GM23338 (cell line): ENCODE measurements at regions not wholly inside any gene's neighbourhood (a gene's known extent, or its start where the extent isn't known, plus 50 kb on each side); places are given as distances from the start of the nearest gene placed in this dataset.

Source experiments
- ATAC-seq: fragments of 200-7000 bp; cut with Tn5 transposase; 3 replicates; pipeline ENCODE4 v1.9.1; 2020
- DNase-seq: peaks from one replicate; pipeline ENCODE4 v3.0.0-alpha.2; 2015; ENCODE audit warnings: low spot score
- H2AFZ ChIP-seq: fragments of 200-600 bp; sonication (generic); 2 replicates; pipeline ENCODE4 v1.8.0; 2016; ENCODE audit warnings: antibody characterized with exemption, mild to moderate bottlenecking, moderate library complexity
- H3F3A ChIP-seq: fragments of 200-600 bp; sonication (generic); replicated peaks from 2 replicates; pipeline ENCODE4 v1.8.0; 2017; ENCODE audit warnings: antibody characterized with exemption, mixed run types, low read depth
- H3K27ac ChIP-seq: fragments of 200-600 bp; sonication (generic); 2 replicates; pipeline ENCODE4 v1.6.1; 2016; ENCODE audit warnings: low read depth
- H3K27me3 ChIP-seq: fragments of 200-600 bp; sonication (generic); 2 replicates; pipeline ENCODE4 v1.8.0; 2016; ENCODE audit warnings: mild to moderate bottlenecking, mixed run types, moderate library complexity; ENCODE audit not compliant: insufficient read depth
- H3K36me3 ChIP-seq: fragments of 200-600 bp; sonication (generic); 2 replicates; pipeline ENCODE4 v1.8.0; 2016; ENCODE audit warnings: mild to moderate bottlenecking; ENCODE audit not compliant: insufficient read depth
- H3K4me1 ChIP-seq: fragments of 200-600 bp; sonication (generic); 2 replicates; pipeline ENCODE4 v1.8.0; 2016; ENCODE audit warnings: mild to moderate bottlenecking, moderate library complexity; ENCODE audit not compliant: insufficient read depth
- H3K4me2 ChIP-seq: fragments of 200-600 bp; sonication (generic); 2 replicates; pipeline ENCODE4 v1.7.1; 2017; ENCODE audit warnings: mixed run types
- H3K4me3 ChIP-seq: fragments of 200-600 bp; sonication (generic); 2 replicates; pipeline ENCODE4 v1.6.1; 2016; ENCODE audit warnings: mixed run types
- H3K79me2 ChIP-seq: fragments of 200-600 bp; sonication (generic); replicated peaks from 2 replicates; pipeline ENCODE4 v1.8.0; 2017; ENCODE audit warnings: mild to moderate bottlenecking; ENCODE audit not compliant: insufficient read depth
- H3K9me2 ChIP-seq: fragments of 200-600 bp; sonication (generic); 2 replicates; pipeline ENCODE4 v1.8.0; 2017; ENCODE audit not compliant: insufficient read depth
- H4K20me1 ChIP-seq: fragments of 200-600 bp; sonication (generic); replicated peaks from 2 replicates; pipeline ENCODE4 v1.8.0; 2017; ENCODE audit warnings: mild to moderate bottlenecking; ENCODE audit not compliant: insufficient read depth
- H3K27ac Mint-ChIP-seq: 2 replicates; pipeline ENCODE4 v1.8.0; 2020; ENCODE audit warnings: inconsistent platforms, mild to moderate bottlenecking, moderate library complexity, mixed read lengths
- H3K27me3 Mint-ChIP-seq: 3 replicates; pipeline ENCODE4 v1.8.0; 2022; ENCODE audit warnings: low read depth, mild to moderate bottlenecking, moderate library complexity, mixed read lengths, inconsistent platforms; ENCODE audit not compliant: insufficient read depth, poor library complexity
- H3K36me3 Mint-ChIP-seq: 3 replicates; pipeline ENCODE4 v1.8.0; 2021; ENCODE audit warnings: low read depth, mild to moderate bottlenecking, inconsistent platforms, moderate library complexity, mixed read lengths
- H3K4me1 Mint-ChIP-seq: 3 replicates; pipeline ENCODE4 v1.8.0; 2020; ENCODE audit warnings: mild to moderate bottlenecking, inconsistent platforms, mixed read lengths
- H3K4me3 Mint-ChIP-seq: 3 replicates; pipeline ENCODE4 v1.8.0; 2021; ENCODE audit warnings: moderate library complexity, mild to moderate bottlenecking, inconsistent platforms, mixed read lengths
- H3K9me3 Mint-ChIP-seq: 3 replicates; pipeline ENCODE4 v1.8.0; 2020; ENCODE audit warnings: moderate library complexity, mild to moderate bottlenecking, inconsistent platforms, mixed read lengths
- CREB1 ChIP-seq: fragments of 250-450 bp; sonication (Bioruptor Pico); IDR thresholded peaks from 2 replicates; pipeline ENCODE4 v1.5.0; 2020; ENCODE audit warnings: low read depth, mild to moderate bottlenecking, moderate library complexity
- ETS1 ChIP-seq: IDR thresholded peaks from 2 replicates; pipeline ENCODE4 v1.6.1; 2016; ENCODE audit warnings: antibody characterized with exemption
- EZH2 ChIP-seq: fragments of 200-600 bp; sonication (generic); IDR thresholded peaks from one replicate; pipeline ENCODE4 v1.8.0; 2017; ENCODE audit warnings: antibody characterized with exemption, mild to moderate bottlenecking, low read depth; ENCODE audit not compliant: unreplicated experiment
- EZH2phosphoT487 ChIP-seq: fragments of 200-600 bp; sonication (generic); IDR thresholded peaks from one replicate; pipeline ENCODE4 v1.8.1; 2018; ENCODE audit warnings: antibody characterized with exemption; ENCODE audit not compliant: unreplicated experiment
- JUNB ChIP-seq: IDR thresholded peaks from one replicate; pipeline ENCODE4 v1.6.1; 2016; ENCODE audit warnings: antibody characterized with exemption; ENCODE audit not compliant: unreplicated experiment
- NANOG ChIP-seq: IDR thresholded peaks from 2 replicates; pipeline ENCODE4 v1.6.1; 2016; ENCODE audit warnings: antibody characterized with exemption, borderline replicate concordance
- POLR2AphosphoS5 ChIP-seq: IDR thresholded peaks from 2 replicates; pipeline ENCODE4 v1.6.1; 2016; ENCODE audit warnings: antibody characterized with exemption, low read depth
- STAT1 ChIP-seq: IDR thresholded peaks from one replicate; pipeline ENCODE4 v1.6.1; 2016; ENCODE audit warnings: antibody characterized with exemption; ENCODE audit not compliant: unreplicated experiment
- ZNF114 ChIP-seq: fragments of 250-450 bp; sonication (Bioruptor Pico); IDR thresholded peaks from 2 replicates; pipeline ENCODE4 v1.5.0; 2020; ENCODE audit warnings: mild to moderate bottlenecking, moderate library complexity
- ZNF331 ChIP-seq: fragments of 250-450 bp; sonication (Bioruptor Pico); IDR thresholded peaks from 2 replicates; pipeline ENCODE4 v1.5.0; 2020; ENCODE audit warnings: low read depth, mild to moderate bottlenecking, moderate library complexity
- TF ChIP-seq, protein P1 (sequence below), 2 experiments: fragments of 200-600 bp in 1 of 2; sonication (generic) in 1 of 2; conservative IDR thresholded peaks; 2 replicates each; pipeline versions ENCODE4 v1.5.1 to v1.6.1; 2016 to 2017; ENCODE audit warnings: antibody characterized with exemption in 2 of 2, low read depth in 2 of 2, mild to moderate bottlenecking in 2 of 2, moderate library complexity in 1 of 2
- TF ChIP-seq, protein P2 (sequence below): IDR thresholded peaks from one replicate; pipeline ENCODE4 v1.6.1; 2018; ENCODE audit warnings: antibody characterized with exemption; ENCODE audit not compliant: unreplicated experiment
- TF ChIP-seq, protein P3 (sequence below): fragments of 250-450 bp; sonication (Bioruptor Pico); IDR thresholded peaks from 2 replicates; pipeline ENCODE4 v1.5.0; 2020; ENCODE audit warnings: mild to moderate bottlenecking, moderate library complexity

GRCh38 chr9:7265181-7265580 lies 507.4 kb downstream of the KDM4C start:
- ATAC-seq (no peak), DNase-seq (no peak)
- TF ChIP-seq JUNB (no peak), ZNF331 (CRISPR knock-in tag) (no peak), CREB1 (CRISPR knock-in tag) (no peak), ZNF114 (CRISPR knock-in tag) (no peak), NANOG (no peak), EZH2 (no peak), ETS1 (no peak), EZH2phosphoT487 (no peak), STAT1 (no peak), POLR2AphosphoS5 (no peak)
- TF ChIP-seq, protein P1, sequence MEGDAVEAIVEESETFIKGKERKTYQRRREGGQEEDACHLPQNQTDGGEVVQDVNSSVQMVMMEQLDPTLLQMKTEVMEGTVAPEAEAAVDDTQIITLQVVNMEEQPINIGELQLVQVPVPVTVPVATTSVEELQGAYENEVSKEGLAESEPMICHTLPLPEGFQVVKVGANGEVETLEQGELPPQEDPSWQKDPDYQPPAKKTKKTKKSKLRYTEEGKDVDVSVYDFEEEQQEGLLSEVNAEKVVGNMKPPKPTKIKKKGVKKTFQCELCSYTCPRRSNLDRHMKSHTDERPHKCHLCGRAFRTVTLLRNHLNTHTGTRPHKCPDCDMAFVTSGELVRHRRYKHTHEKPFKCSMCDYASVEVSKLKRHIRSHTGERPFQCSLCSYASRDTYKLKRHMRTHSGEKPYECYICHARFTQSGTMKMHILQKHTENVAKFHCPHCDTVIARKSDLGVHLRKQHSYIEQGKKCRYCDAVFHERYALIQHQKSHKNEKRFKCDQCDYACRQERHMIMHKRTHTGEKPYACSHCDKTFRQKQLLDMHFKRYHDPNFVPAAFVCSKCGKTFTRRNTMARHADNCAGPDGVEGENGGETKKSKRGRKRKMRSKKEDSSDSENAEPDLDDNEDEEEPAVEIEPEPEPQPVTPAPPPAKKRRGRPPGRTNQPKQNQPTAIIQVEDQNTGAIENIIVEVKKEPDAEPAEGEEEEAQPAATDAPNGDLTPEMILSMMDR (conservative IDR thresholded peaks at IDR 0.05; ENCODE audit: low read depth in 2 of 2) = no peak
- TF ChIP-seq, protein P2, sequence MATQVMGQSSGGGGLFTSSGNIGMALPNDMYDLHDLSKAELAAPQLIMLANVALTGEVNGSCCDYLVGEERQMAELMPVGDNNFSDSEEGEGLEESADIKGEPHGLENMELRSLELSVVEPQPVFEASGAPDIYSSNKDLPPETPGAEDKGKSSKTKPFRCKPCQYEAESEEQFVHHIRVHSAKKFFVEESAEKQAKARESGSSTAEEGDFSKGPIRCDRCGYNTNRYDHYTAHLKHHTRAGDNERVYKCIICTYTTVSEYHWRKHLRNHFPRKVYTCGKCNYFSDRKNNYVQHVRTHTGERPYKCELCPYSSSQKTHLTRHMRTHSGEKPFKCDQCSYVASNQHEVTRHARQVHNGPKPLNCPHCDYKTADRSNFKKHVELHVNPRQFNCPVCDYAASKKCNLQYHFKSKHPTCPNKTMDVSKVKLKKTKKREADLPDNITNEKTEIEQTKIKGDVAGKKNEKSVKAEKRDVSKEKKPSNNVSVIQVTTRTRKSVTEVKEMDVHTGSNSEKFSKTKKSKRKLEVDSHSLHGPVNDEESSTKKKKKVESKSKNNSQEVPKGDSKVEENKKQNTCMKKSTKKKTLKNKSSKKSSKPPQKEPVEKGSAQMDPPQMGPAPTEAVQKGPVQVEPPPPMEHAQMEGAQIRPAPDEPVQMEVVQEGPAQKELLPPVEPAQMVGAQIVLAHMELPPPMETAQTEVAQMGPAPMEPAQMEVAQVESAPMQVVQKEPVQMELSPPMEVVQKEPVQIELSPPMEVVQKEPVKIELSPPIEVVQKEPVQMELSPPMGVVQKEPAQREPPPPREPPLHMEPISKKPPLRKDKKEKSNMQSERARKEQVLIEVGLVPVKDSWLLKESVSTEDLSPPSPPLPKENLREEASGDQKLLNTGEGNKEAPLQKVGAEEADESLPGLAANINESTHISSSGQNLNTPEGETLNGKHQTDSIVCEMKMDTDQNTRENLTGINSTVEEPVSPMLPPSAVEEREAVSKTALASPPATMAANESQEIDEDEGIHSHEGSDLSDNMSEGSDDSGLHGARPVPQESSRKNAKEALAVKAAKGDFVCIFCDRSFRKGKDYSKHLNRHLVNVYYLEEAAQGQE = no peak
- TF ChIP-seq, protein P3, sequence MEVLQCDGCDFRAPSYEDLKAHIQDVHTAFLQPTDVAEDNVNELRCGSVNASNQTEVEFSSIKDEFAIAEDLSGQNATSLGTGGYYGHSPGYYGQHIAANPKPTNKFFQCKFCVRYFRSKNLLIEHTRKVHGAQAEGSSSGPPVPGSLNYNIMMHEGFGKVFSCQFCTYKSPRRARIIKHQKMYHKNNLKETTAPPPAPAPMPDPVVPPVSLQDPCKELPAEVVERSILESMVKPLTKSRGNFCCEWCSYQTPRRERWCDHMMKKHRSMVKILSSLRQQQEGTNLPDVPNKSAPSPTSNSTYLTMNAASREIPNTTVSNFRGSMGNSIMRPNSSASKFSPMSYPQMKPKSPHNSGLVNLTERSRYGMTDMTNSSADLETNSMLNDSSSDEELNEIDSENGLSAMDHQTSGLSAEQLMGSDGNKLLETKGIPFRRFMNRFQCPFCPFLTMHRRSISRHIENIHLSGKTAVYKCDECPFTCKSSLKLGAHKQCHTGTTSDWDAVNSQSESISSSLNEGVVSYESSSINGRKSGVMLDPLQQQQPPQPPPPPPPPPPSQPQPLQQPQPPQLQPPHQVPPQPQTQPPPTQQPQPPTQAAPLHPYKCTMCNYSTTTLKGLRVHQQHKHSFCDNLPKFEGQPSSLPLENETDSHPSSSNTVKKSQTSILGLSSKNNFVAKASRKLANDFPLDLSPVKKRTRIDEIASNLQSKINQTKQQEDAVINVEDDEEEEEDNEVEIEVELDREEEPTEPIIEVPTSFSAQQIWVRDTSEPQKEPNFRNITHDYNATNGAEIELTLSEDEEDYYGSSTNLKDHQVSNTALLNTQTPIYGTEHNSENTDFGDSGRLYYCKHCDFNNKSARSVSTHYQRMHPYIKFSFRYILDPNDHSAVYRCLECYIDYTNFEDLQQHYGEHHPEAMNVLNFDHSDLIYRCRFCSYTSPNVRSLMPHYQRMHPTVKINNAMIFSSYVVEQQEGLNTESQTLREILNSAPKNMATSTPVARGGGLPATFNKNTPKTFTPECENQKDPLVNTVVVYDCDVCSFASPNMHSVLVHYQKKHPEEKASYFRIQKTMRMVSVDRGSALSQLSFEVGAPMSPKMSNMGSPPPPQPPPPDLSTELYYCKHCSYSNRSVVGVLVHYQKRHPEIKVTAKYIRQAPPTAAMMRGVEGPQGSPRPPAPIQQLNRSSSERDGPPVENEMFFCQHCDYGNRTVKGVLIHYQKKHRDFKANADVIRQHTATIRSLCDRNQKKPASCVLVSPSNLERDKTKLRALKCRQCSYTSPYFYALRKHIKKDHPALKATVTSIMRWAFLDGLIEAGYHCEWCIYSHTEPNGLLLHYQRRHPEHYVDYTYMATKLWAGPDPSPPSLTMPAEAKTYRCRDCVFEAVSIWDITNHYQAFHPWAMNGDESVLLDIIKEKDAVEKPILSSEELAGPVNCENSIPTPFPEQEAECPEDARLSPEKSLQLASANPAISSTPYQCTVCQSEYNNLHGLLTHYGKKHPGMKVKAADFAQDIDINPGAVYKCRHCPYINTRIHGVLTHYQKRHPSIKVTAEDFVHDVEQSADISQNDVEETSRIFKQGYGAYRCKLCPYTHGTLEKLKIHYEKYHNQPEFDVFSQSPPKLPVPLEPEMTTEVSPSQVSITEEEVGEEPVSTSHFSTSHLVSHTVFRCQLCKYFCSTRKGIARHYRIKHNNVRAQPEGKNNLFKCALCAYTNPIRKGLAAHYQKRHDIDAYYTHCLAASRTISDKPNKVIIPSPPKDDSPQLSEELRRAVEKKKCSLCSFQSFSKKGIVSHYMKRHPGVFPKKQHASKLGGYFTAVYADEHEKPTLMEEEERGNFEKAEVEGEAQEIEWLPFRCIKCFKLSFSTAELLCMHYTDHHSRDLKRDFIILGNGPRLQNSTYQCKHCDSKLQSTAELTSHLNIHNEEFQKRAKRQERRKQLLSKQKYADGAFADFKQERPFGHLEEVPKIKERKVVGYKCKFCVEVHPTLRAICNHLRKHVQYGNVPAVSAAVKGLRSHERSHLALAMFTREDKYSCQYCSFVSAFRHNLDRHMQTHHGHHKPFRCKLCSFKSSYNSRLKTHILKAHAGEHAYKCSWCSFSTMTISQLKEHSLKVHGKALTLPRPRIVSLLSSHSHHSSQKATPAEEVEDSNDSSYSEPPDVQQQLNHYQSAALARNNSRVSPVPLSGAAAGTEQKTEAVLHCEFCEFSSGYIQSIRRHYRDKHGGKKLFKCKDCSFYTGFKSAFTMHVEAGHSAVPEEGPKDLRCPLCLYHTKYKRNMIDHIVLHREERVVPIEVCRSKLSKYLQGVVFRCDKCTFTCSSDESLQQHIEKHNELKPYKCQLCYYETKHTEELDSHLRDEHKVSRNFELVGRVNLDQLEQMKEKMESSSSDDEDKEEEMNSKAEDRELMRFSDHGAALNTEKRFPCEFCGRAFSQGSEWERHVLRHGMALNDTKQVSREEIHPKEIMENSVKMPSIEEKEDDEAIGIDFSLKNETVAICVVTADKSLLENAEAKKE (CRISPR knock-in tag) = no peak
- H2AFZ ChIP-seq = no peak overlapping the region
- Mint-ChIP-seq H3K27me3 (no peaks in the 10 kb centered on the region), H3K4me1 (peaks cover 9% of the 10 kb centered on the region; the same call in 1 of the 3 replicates), H3K36me3 (no peaks in the 10 kb centered on the region), H3K27ac (no peak overlapping the region), H3K9me3 (no peaks in the 10 kb centered on the region), H3K4me3 (no peak overlapping the region)
- no peaks in the 10 kb centered on the region for H3K4me1 ChIP-seq
- no peaks in the 10 kb centered on the region for H4K20me1 ChIP-seq
- no peak overlapping the region for H3K4me2 ChIP-seq
- H3K79me2 ChIP-seq = no peaks in the 10 kb centered on the region
- no peak overlapping the region for H3K27ac ChIP-seq
- no peaks in the 10 kb centered on the region for H3F3A ChIP-seq
- H3K9me2 ChIP-seq = 0 out of 2 replicates have a peak, but pooled peaks cover 12% of the 10 kb centered on the region
- H3K36me3 ChIP-seq = no peaks in the 10 kb centered on the region
- no peak overlapping the region for H3K4me3 ChIP-seq
- no peaks in the 10 kb centered on the region for H3K27me3 ChIP-seq
